K562 (cell line): ENCODE measurements at regions not wholly inside any gene's neighbourhood (a gene's known extent, or its start where the extent isn't known, plus 50 kb on each side); places are given as distances from the start of the nearest gene placed in this dataset.

Source experiments
- MYBL2 ChIP-seq, 2 experiments: fragments of 450-650 bp in 1 of 2; sonication (generic) in 1 of 2; formaldehyde crosslinking in 1 of 2; IDR thresholded peaks; 2 replicates each; pipeline versions ENCODE4 v1.6.1 to v1.8.1; 2017 to 2022; ENCODE audit warnings: borderline replicate concordance in 1 of 2, inconsistent platforms in 1 of 2, low read depth in 1 of 2, mild to moderate bottlenecking in 1 of 2, missing genetic modification reagents in 1 of 2, moderate library complexity in 1 of 2
- PHF21A ChIP-seq: fragments of 450-650 bp; IDR thresholded peaks from 2 replicates; pipeline ENCODE4 v1.6.1; 2017; ENCODE audit warnings: low read depth, borderline replicate concordance
- RBM39 ChIP-seq: fragments of 200-400 bp; formaldehyde crosslinking; optimal IDR thresholded peaks from 2 replicates; pipeline ENCODE3; 2018; ENCODE audit warnings: low read depth, low read length
- ZZZ3 ChIP-seq: fragments of 450-650 bp; IDR thresholded peaks from 2 replicates; pipeline ENCODE4 v1.6.1; 2016; ENCODE audit warnings: antibody characterized with exemption, mild to moderate bottlenecking, moderate library complexity
- TF ChIP-seq, protein P1 (sequence below): fragments of 450-650 bp; IDR thresholded peaks from 2 replicates; pipeline ENCODE4 v1.6.1; 2017; ENCODE audit warnings: antibody characterized with exemption, mild to moderate bottlenecking
- TF ChIP-seq, protein P2 (sequence below): fragments of 450-650 bp; formaldehyde crosslinking; IDR thresholded peaks from 2 replicates; pipeline ENCODE4 v1.4.0; 2020; ENCODE audit warnings: mild to moderate bottlenecking, moderate library complexity
- TF ChIP-seq, protein P3 (sequence below): sonication (generic); formaldehyde crosslinking; IDR thresholded peaks from 2 replicates; pipeline ENCODE4 v1.9.0; 2022; ENCODE audit warnings: mild to moderate bottlenecking, missing genetic modification reagents
- TF ChIP-seq, protein P4 (sequence below): sonication (generic); formaldehyde crosslinking; IDR thresholded peaks from 2 replicates; pipeline ENCODE4 v1.9.0; 2022; ENCODE audit warnings: mild to moderate bottlenecking, missing genetic modification reagents

DNA sequence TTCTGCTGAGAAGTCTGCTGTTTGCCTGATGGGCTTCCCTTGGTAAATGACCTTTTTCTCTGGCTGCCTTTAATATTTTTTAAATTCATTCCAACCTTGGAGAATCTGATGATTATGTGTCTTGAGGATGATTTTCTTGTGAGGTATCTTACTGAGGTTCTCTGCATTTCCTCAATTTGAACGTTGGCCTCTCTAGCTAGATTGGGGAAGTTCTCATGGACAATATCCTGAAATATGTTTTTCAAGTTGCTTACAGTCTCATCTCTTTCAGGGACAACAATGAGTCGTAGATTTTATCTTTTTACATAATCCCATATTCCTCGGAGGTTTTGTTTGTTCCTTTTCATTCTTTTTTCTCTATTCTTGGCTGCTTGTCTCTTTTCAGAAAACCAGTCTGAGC lies 208.4 kb downstream of the KIF20B start (continued):
- TF ChIP-seq, protein P1, sequence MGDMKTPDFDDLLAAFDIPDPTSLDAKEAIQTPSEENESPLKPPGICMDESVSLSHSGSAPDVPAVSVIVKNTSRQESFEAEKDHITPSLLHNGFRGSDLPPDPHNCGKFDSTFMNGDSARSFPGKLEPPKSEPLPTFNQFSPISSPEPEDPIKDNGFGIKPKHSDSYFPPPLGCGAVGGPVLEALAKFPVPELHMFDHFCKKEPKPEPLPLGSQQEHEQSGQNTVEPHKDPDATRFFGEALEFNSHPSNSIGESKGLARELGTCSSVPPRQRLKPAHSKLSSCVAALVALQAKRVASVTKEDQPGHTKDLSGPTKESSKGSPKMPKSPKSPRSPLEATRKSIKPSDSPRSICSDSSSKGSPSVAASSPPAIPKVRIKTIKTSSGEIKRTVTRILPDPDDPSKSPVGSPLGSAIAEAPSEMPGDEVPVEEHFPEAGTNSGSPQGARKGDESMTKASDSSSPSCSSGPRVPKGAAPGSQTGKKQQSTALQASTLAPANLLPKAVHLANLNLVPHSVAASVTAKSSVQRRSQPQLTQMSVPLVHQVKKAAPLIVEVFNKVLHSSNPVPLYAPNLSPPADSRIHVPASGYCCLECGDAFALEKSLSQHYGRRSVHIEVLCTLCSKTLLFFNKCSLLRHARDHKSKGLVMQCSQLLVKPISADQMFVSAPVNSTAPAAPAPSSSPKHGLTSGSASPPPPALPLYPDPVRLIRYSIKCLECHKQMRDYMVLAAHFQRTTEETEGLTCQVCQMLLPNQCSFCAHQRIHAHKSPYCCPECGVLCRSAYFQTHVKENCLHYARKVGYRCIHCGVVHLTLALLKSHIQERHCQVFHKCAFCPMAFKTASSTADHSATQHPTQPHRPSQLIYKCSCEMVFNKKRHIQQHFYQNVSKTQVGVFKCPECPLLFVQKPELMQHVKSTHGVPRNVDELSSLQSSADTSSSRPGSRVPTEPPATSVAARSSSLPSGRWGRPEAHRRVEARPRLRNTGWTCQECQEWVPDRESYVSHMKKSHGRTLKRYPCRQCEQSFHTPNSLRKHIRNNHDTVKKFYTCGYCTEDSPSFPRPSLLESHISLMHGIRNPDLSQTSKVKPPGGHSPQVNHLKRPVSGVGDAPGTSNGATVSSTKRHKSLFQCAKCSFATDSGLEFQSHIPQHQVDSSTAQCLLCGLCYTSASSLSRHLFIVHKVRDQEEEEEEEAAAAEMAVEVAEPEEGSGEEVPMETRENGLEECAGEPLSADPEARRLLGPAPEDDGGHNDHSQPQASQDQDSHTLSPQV, result no peak
- TF ChIP-seq, protein P2, sequence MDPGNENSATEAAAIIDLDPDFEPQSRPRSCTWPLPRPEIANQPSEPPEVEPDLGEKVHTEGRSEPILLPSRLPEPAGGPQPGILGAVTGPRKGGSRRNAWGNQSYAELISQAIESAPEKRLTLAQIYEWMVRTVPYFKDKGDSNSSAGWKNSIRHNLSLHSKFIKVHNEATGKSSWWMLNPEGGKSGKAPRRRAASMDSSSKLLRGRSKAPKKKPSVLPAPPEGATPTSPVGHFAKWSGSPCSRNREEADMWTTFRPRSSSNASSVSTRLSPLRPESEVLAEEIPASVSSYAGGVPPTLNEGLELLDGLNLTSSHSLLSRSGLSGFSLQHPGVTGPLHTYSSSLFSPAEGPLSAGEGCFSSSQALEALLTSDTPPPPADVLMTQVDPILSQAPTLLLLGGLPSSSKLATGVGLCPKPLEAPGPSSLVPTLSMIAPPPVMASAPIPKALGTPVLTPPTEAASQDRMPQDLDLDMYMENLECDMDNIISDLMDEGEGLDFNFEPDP (CRISPR knock-in tag), result no peak
- TF ChIP-seq RBM39, result no peak
- TF ChIP-seq ZZZ3, result no peak
- TF ChIP-seq PHF21A, result no peak
- TF ChIP-seq, protein P3, sequence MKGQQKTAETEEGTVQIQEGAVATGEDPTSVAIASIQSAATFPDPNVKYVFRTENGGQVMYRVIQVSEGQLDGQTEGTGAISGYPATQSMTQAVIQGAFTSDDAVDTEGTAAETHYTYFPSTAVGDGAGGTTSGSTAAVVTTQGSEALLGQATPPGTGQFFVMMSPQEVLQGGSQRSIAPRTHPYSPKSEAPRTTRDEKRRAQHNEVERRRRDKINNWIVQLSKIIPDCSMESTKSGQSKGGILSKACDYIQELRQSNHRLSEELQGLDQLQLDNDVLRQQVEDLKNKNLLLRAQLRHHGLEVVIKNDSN (CRISPR knock-in tag), result no peak
- no peak for TF ChIP-seq MYBL2 (IDR thresholded peaks at IDR 0.05; ENCODE audit: low read depth)
- TF ChIP-seq MYBL2 (CRISPR knock-in tag; IDR thresholded peaks at IDR 0.05; ENCODE audit: borderline replicate concordance), result no peak
- TF ChIP-seq, protein P4, sequence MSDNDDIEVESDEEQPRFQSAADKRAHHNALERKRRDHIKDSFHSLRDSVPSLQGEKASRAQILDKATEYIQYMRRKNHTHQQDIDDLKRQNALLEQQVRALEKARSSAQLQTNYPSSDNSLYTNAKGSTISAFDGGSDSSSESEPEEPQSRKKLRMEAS (CRISPR knock-in tag), result no peak
